Fibroblast of lung (primary cell): ENCODE measurements at regions not wholly inside any gene's neighbourhood (a gene's known extent, or its start where the extent isn't known, plus 50 kb on each side); places are given as distances from the start of the nearest gene placed in this dataset.

Experiments
- DNase-seq, 2 donors: peaks; one replicate each; pipeline versions ENCODE4 v3.0.0 to v3.0.0-alpha.2; 2010; ENCODE audit warnings: low read depth in 2 of 2
- H2AFZ ChIP-seq: 2 replicates; pipeline ENCODE4 v1.5.1; 2012; ENCODE audit warnings: low read length, control low read depth, inconsistent platforms
- H3K27ac ChIP-seq: 2 replicates; pipeline ENCODE4 v1.5.1; 2011; ENCODE audit warnings: low read length, control low read depth; ENCODE audit not compliant: insufficient read depth
- H3K27me3 ChIP-seq: 2 replicates; pipeline ENCODE4 v1.5.1; 2011; ENCODE audit warnings: mild to moderate bottlenecking, low read length; ENCODE audit not compliant: control insufficient read depth, insufficient read depth
- H3K36me3 ChIP-seq: 2 replicates; pipeline ENCODE4 v1.5.1; 2011; ENCODE audit warnings: low read length; ENCODE audit not compliant: control insufficient read depth, insufficient read depth
- H3K4me1 ChIP-seq: 2 replicates; pipeline ENCODE4 v1.5.1; 2011; ENCODE audit warnings: low read length; ENCODE audit not compliant: control insufficient read depth, insufficient read depth; ENCODE audit errors: extremely low read depth
- H3K4me2 ChIP-seq: 2 replicates; pipeline ENCODE4 v1.5.1; 2011; ENCODE audit warnings: low read length, control low read depth; ENCODE audit not compliant: insufficient read depth; ENCODE audit errors: extremely low read depth
- H3K4me3 ChIP-seq, 4 experiments: fragments of 200-600 bp in 1 of 4; sonication (generic) in 1 of 4; replicated peaks in 1 of 4; 2 replicates each; pipeline ENCODE4 v1.5.1; 2011 to 2016; ENCODE audit warnings: low read length in 4 of 4, low read depth in 3 of 4, mild to moderate bottlenecking in 3 of 4, control low read depth in 2 of 4, inconsistent platforms in 1 of 4, mixed read lengths in 1 of 4; ENCODE audit not compliant: insufficient read depth in 1 of 4; ENCODE audit errors: control extremely low read depth in 1 of 4
- H3K79me2 ChIP-seq: 2 replicates; pipeline ENCODE4 v1.5.1; 2012; ENCODE audit warnings: mild to moderate bottlenecking, low read length, inconsistent platforms; ENCODE audit not compliant: control insufficient read depth, insufficient read depth
- H3K9ac ChIP-seq: 2 replicates; pipeline ENCODE4 v1.5.1; 2011; ENCODE audit warnings: mild to moderate bottlenecking, low read length, control low read depth; ENCODE audit not compliant: insufficient read depth
- H3K9me3 ChIP-seq: 2 replicates; pipeline ENCODE4 v1.5.1; 2012; ENCODE audit warnings: low read depth, low read length; ENCODE audit not compliant: control insufficient read depth, insufficient read depth
- H4K20me1 ChIP-seq: 2 replicates; pipeline ENCODE4 v1.5.1; 2011; ENCODE audit warnings: low read length; ENCODE audit not compliant: control insufficient read depth, insufficient read depth; ENCODE audit errors: extremely low read depth
- CTCF ChIP-seq, 2 donors: IDR thresholded peaks in 1 of 2; conservative IDR thresholded peaks in 1 of 2; 1 replicate in 1 of 2; 2 replicates in 1 of 2; pipeline ENCODE4 v1.5.1; 2011 to 2012; ENCODE audit warnings: low read length in 2 of 2, control low read depth in 1 of 2, inconsistent platforms in 1 of 2, low read depth in 1 of 2, mild to moderate bottlenecking in 1 of 2
- EZH2 ChIP-seq: IDR thresholded peaks from 2 replicates; pipeline ENCODE4 v1.5.1; 2012; ENCODE audit warnings: low read length, control low read depth, mild to moderate bottlenecking; ENCODE audit errors: missing control alignments

DNA sequence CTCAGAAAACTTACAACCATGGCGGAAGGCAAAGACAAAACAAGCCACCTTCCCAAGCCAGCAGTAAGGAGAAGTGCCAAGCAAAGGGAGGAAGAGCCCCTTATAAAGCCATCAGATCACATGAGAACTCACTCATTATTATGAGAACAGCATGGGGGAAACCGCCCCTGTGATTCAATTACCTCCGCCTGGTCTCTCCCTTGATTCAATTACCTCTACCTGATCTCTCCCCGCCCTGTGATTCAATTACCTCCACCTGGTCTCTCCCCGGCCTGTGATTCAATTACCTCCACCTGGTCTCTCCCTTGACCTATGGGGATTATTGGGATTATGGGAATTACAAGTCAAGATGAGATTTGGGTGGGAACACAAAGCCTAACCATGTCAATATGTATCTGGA, 467.3 kb upstream of the FTMT start:
- H3K4me1 ChIP-seq = no peaks in the 10 kb centered on the region
- no peaks in the 10 kb centered on the region for H3K27me3 ChIP-seq
- DNase-seq = no peak
- H4K20me1 ChIP-seq = no peaks in the 10 kb centered on the region
- H3K79me2 ChIP-seq = no peaks in the 10 kb centered on the region
- H3K9ac ChIP-seq = no peak overlapping the region
- no peak overlapping the region for H3K27ac ChIP-seq
- H3K4me2 ChIP-seq = no peak overlapping the region
- no peak for TF ChIP-seq CTCF (conservative IDR thresholded peaks at IDR 0.05 in 1 of 2, IDR thresholded peaks at IDR 0.05 in 1 of 2; ENCODE audit: low read depth in 1 of 2, low read length in 2 of 2)
- TF ChIP-seq EZH2 = no peak
- no peak overlapping the region for H2AFZ ChIP-seq
- no peaks in the 10 kb centered on the region for H3K9me3 ChIP-seq
- H3K4me3 ChIP-seq = no peak overlapping the region
- no peaks in the 10 kb centered on the region for H3K36me3 ChIP-seq

DNA sequence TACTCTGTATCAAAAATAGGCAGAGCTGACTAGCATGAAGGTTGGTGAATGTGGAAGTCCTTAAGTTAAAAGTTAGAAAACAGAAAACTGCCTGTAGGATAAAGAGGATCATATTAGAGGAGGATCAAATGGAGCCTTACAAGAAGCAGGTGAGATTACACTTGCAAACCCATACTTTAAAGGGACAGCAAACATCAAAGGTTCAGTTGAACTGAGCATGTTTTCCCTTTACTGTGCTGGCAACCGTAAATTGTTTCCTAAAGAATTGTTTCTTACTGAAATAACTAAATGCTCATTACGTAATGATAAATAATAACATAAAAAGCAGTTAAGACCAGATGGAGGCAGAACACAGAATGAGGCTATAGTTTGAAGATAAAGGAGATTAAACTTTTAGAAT, 465.3 kb upstream of the FTMT start:
- no peak overlapping the region for H3K4me2 ChIP-seq

DNA sequence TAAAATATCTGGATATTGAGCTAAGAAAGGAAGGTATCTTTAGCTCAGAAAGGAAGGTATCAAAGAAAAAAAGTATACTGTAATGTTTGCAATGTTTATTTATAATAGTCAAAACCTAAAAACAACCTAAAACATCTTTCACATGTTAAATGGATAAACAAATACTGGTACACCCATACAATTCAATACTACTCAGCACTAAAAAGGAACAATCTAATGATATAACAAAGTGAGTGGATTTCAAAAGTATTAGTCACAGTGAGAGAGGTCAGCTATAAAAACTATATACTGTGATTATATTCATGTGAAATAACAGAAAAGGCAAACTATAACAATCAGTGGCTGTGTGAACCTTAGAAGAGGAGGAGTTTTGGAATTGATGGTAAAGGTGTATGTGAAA, 455.0 kb upstream of the FTMT start:
- no peak overlapping the region for H2AFZ ChIP-seq
- TF ChIP-seq CTCF (conservative IDR thresholded peaks at IDR 0.05 in 1 of 2, IDR thresholded peaks at IDR 0.05 in 1 of 2; ENCODE audit: low read depth in 1 of 2, low read length in 2 of 2) = no peak
- no peak for TF ChIP-seq EZH2

More for the DNA sequence above, 465.3 kb upstream of the FTMT start:
- Histone ChIP-seq H3K27ac (no peak overlapping the region), H2AFZ (no peak overlapping the region), H3K9ac (no peak overlapping the region), H3K4me3 (no peak overlapping the region), H3K27me3 (no peaks in the 10 kb centered on the region), H3K36me3 (no peaks in the 10 kb centered on the region), H3K4me1 (no peaks in the 10 kb centered on the region), H4K20me1 (no peaks in the 10 kb centered on the region), H3K79me2 (no peaks in the 10 kb centered on the region), H3K9me3 (no peaks in the 10 kb centered on the region)
- no peak for DNase-seq
- TF ChIP-seq EZH2 (no peak), CTCF (conservative IDR thresholded peaks at IDR 0.05 in 1 of 2, IDR thresholded peaks at IDR 0.05 in 1 of 2; ENCODE audit: low read depth in 1 of 2, low read length in 2 of 2) (no peak)

More for the DNA sequence above, 455.0 kb upstream of the FTMT start:
- no peaks in the 10 kb centered on the region for H3K27me3 ChIP-seq
- no peak overlapping the region for H3K9ac ChIP-seq
- H3K79me2 ChIP-seq = no peaks in the 10 kb centered on the region
- no peaks in the 10 kb centered on the region for H3K4me1 ChIP-seq
- H3K36me3 ChIP-seq = no peaks in the 10 kb centered on the region
- no peak overlapping the region for H3K4me2 ChIP-seq
- no peak for DNase-seq
- H3K27ac ChIP-seq = no peak overlapping the region
- no peaks in the 10 kb centered on the region for H3K9me3 ChIP-seq
- H4K20me1 ChIP-seq = no peaks in the 10 kb centered on the region
- H3K4me3 ChIP-seq = no peak overlapping the region
